ENCODE measurements at regions not wholly inside any gene's neighbourhood (a gene's known extent, or its start where the extent isn't known, plus 50 kb on each side); places are given as distances from the start of the nearest gene placed in this dataset.

GRCh38 chr7:68444042-68444441, 1154.2 kb upstream of the AUTS2 start:
- TF ChIP-seq, protein P1, sequence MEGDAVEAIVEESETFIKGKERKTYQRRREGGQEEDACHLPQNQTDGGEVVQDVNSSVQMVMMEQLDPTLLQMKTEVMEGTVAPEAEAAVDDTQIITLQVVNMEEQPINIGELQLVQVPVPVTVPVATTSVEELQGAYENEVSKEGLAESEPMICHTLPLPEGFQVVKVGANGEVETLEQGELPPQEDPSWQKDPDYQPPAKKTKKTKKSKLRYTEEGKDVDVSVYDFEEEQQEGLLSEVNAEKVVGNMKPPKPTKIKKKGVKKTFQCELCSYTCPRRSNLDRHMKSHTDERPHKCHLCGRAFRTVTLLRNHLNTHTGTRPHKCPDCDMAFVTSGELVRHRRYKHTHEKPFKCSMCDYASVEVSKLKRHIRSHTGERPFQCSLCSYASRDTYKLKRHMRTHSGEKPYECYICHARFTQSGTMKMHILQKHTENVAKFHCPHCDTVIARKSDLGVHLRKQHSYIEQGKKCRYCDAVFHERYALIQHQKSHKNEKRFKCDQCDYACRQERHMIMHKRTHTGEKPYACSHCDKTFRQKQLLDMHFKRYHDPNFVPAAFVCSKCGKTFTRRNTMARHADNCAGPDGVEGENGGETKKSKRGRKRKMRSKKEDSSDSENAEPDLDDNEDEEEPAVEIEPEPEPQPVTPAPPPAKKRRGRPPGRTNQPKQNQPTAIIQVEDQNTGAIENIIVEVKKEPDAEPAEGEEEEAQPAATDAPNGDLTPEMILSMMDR (IDR thresholded peaks at IDR 0.05 in 4 of 5, conservative IDR thresholded peaks at IDR 0.05 in 1 of 5), result no peak
- no peak for TF ChIP-seq POLR2A (IDR thresholded peaks at IDR 0.05)

Data from gastrocnemius medialis (tissue), 4 donors.